AG10803 (cell line): ENCODE measurements at regions not wholly inside any gene's neighbourhood (a gene's known extent, or its start where the extent isn't known, plus 50 kb on each side); places are given as distances from the start of the nearest gene placed in this dataset.
A peak's percentile ranks its signal among the peaks of the same experiment; 100 is the strongest.

Experiments
- DNase-seq: peaks from one replicate; pipeline ENCODE4 v3.0.0; 2010; ENCODE audit warnings: low read depth
- H3K4me3 ChIP-seq: 2 replicates; pipeline ENCODE4 v1.5.1; 2011; ENCODE audit warnings: mild to moderate bottlenecking, low read length, control low read depth
- TF ChIP-seq, protein P1 (sequence below): conservative IDR thresholded peaks from 2 replicates; pipeline ENCODE4 v1.5.1; 2011; ENCODE audit warnings: mild to moderate bottlenecking, low read length, control low read depth, inconsistent platforms

DNA sequence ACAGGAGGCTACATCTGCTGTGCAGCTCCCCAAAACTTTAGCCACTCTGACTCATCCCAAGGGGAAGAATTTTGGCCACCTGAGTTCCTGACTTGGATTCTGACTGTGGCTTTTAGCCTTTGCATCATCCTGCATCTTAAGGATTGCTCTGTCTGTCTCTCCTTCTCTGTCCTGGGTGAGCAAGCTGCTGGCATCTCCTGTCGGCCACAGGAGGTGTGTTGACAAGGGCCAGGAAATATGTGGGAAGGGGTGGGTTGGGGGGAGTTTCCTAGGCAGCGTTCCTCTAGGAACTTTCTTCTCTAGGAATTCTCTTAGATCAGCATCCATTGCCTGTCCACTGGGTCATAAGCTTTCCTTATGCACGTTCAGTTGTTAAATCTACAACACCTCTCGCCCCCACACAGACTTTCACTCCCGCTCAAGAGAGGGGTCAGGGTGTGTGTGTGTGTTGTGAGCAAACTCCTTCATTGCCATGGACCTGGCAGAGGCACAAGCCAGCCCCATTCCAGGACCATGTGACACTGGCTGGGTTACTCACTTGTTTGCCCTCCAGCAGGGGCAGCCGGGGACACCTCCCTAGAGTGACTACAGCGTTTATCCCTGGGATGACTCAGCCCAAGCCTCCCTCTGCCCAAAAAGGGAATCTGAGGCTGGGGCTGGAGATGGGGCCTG lies 145.0 kb upstream of the DUSP10 start:
- TF ChIP-seq, protein P1, sequence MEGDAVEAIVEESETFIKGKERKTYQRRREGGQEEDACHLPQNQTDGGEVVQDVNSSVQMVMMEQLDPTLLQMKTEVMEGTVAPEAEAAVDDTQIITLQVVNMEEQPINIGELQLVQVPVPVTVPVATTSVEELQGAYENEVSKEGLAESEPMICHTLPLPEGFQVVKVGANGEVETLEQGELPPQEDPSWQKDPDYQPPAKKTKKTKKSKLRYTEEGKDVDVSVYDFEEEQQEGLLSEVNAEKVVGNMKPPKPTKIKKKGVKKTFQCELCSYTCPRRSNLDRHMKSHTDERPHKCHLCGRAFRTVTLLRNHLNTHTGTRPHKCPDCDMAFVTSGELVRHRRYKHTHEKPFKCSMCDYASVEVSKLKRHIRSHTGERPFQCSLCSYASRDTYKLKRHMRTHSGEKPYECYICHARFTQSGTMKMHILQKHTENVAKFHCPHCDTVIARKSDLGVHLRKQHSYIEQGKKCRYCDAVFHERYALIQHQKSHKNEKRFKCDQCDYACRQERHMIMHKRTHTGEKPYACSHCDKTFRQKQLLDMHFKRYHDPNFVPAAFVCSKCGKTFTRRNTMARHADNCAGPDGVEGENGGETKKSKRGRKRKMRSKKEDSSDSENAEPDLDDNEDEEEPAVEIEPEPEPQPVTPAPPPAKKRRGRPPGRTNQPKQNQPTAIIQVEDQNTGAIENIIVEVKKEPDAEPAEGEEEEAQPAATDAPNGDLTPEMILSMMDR, result peak; percentile 12; the same call in 1 of the 2 replicates
- peak; percentile 89 for DNase-seq

DNA sequence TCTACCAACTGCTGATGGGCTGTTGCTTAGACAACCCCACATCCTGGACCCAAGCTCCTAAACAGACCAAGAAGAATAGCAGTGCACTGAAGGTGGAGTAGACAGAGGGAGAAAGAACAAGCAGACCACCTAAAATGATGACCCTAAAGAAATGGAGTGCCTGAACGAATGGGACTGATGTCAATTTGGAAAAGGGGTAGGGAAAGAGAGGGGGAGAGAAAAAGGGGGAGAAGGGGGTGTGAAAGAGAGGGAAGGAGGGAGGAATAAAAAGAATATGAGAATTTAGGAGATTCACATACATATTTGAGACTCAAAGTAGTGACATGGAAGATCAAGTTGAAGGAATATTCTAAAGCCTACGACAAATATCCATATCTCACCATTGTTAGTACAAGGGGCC lies 144.4 kb upstream of the DUSP10 start:
- H3K4me3 ChIP-seq, result no peak overlapping the region
- no peak for DNase-seq
- TF ChIP-seq, protein P1, result no peak

More for the DNA sequence above, 145.0 kb upstream of the DUSP10 start:
- no peak overlapping the region for H3K4me3 ChIP-seq

DNA sequence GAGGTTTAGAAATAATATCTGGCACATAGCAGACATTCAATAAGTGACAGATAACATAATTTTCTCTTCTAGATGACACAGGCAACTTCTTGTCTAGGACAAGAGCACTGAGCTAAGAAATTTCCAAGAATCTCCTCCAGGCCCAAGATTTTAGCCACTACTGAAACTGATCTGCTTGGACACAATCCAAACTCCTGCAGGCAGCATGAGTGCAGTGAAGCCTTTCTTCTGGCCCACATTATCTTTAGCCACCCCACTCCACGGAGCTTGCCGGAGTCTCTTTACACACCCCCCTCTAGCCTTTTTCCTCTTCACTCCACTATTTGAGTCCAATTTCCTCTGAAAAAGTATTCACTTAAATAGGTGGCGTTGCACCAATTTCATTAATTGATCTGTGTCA lies 142.9 kb upstream of the DUSP10 start:
- TF ChIP-seq, protein P1, result no peak
- DNase-seq, result peak; percentile 16
- no peak overlapping the region for H3K4me3 ChIP-seq

DNA sequence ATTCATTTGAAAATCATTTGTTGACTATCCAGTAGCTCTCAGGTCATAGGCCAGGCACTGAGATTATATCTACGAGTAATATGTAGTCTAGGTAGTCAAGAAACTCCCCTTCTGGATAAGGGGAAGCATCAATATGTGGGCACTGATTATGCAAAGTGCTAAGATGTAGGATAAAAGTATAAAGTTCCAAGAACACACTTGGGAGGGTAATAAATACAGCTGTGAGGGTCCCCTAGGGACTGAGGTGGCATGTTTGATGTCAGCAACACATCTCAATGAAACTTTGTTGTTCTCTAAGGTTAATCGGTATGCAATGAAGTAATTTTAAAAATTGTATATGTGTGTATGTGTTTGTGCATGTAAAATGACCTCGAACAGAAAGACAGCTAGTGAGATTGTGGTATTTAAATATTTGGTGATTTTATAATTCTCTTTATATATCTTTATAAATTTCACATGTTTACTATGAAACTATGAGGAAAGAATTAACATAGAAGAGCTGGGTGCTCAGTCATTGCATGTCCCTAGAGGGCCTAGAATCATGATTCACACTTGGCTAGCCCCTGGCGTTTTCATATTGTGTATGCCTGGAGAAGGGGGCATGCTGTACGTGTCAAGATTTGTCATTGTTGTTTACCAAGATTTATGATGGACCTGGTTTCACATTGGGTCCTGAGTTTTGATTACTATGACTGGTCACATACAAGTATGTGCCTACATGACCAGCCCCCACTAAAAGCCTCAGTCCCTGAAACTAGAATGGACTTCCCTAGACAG lies 140.1 kb upstream of the DUSP10 start:
- DNase-seq, result peak; percentile 9
- TF ChIP-seq, protein P1, result no peak
- H3K4me3 ChIP-seq, result no peak overlapping the region

DNA sequence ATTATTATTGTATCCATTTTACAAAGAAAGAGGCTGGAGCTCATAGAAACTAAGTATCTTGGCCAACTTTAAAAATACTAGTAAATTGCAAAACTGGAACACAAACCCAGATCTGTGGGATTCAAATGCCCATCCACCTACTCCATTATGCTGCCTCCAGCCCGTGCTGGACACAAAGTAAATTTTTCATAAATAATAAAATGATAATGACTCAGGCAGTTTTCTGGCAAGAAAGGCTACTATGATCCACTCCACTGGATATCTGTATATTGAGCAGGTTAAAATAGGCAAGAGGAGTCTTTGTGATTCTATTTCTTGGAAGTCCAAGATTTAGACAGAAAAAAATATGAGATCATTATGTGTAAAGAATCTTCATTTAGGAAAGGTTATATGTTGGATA lies 138.3 kb upstream of the DUSP10 start:
- TF ChIP-seq, protein P1, result no peak
- no peak overlapping the region for H3K4me3 ChIP-seq
- DNase-seq, result no peak

DNA sequence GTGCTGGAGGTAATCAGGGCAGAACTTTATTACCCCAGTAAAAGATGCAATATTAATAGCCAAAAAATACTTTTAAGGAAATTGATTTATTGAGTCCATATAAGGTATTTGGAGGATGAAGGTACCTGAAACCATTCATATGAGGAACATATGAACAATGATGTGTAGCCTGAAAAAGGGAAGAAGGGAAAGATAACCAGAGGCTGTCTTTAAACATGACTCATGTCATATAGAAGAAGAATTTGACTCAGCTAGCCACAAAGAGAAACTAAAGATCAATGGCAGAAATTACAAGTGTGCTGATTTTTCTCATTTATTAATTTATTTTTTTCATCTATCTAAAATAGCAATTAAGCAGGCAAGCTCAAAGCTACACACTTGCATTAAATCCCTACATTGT lies 136.2 kb upstream of the DUSP10 start:
- peak; percentile 5 for DNase-seq
- TF ChIP-seq, protein P1, result no peak

DNA sequence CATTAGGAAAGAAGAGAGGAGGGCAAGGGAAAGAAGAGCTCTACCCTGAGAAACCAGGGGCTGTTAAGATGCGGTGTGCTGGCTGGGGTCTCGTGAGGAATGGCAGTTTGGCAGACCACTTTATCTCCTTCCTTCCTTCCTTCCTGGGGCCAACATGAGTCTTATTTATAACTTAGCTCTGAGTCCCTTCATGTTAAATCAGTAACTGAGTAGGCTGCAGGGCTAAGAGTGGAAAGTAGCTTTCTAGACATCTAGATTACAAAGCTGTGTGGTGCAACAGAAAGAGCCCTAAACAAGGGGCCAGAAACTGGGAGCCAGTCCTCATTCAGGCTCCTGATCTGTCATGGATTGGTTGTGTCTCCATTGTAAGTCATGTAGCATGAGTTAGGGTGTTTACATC lies 135.4 kb upstream of the DUSP10 start:
- no peak for DNase-seq

More for the DNA sequence above, 136.2 kb upstream of the DUSP10 start:
- no peak overlapping the region for H3K4me3 ChIP-seq

More for the DNA sequence above, 135.4 kb upstream of the DUSP10 start:
- H3K4me3 ChIP-seq, result no peak overlapping the region
- TF ChIP-seq, protein P1, result no peak
